ENCODE measurements at regions not wholly inside any gene's neighbourhood (a gene's known extent, or its start where the extent isn't known, plus 50 kb on each side); places are given as distances from the start of the nearest gene placed in this dataset.

GRCh38 chr1:168875831-168876230, 146.8 kb upstream of the DPT start:
- DNase-seq, result no peak

- no peak for DNase-seq
Measured at GRCh38 chr1:168876830-168877229, 147.8 kb upstream of the DPT start.

GRCh38 chr1:168879896-168880734, 151.1 kb upstream of the DPT start:
- DNase-seq, result no peak

GRCh38 chr1:168881656-168882260, 152.8 kb upstream of the DPT start:
- DNase-seq, result no peak

- DNase-seq, result peak; percentile 7
Measured at GRCh38 chr1:168887381-168887780, 158.4 kb upstream of the DPT start.

- DNase-seq, result no peak
Measured at GRCh38 chr1:168888418-168888817, 159.4 kb upstream of the DPT start.

GRCh38 chr1:168892931-168893330, 163.9 kb upstream of the DPT start:
- DNase-seq, result no peak

- peak; percentile 19 for DNase-seq
Measured at GRCh38 chr1:168893359-168893801, 164.4 kb upstream of the DPT start.

- DNase-seq, result no peak
Measured at GRCh38 chr1:168894397-168894903, 165.4 kb upstream of the DPT start.

GRCh38 chr1:168897249-168897648, 168.2 kb upstream of the DPT start:
- DNase-seq, result no peak

GRCh38 chr1:168903237-168903830, 174.3 kb upstream of the DPT start:
- DNase-seq, result no peak

GRCh38 chr1:168905633-168906032, 176.6 kb upstream of the DPT start:
- DNase-seq, result no peak

GRCh38 chr1:168906367-168906766, 177.4 kb upstream of the DPT start:
- DNase-seq, result no peak

GRCh38 chr1:168907053-168907452, 178.0 kb upstream of the DPT start:
- no peak for DNase-seq

GRCh38 chr1:168907786-168908348, 178.9 kb upstream of the DPT start:
- no peak for DNase-seq

GRCh38 chr1:168910403-168910802, 181.4 kb upstream of the DPT start:
- DNase-seq, result no peak

GRCh38 chr1:168911370-168911769, 182.4 kb upstream of the DPT start:
- no peak for DNase-seq

GRCh38 chr1:168913711-168914463, 184.9 kb upstream of the DPT start:
- DNase-seq, result no peak

- no peak for DNase-seq
Measured at GRCh38 chr1:168917309-168917708, 188.3 kb upstream of the DPT start.

GRCh38 chr1:168917796-168918195, 188.7 kb upstream of the ATP1B1 start:
- DNase-seq, result no peak

- no peak for DNase-seq
Measured at GRCh38 chr1:168918860-168919741, 187.4 kb upstream of the ATP1B1 start.

Data from NCI-H1694 treated with DMSO at 0.1 percent for 48 hours (cell line).